A549 (cell line): ENCODE measurements at regions not wholly inside any gene's neighbourhood (a gene's known extent, or its start where the extent isn't known, plus 50 kb on each side); places are given as distances from the start of the nearest gene placed in this dataset.

ENCODE experiments used
- CEBPB ChIP-seq, 2 experiments: fragments of >200 bp in 1 of 2; sonication (Bioruptor Twin) in 1 of 2; formaldehyde crosslinking in 1 of 2; IDR thresholded peaks; 2 replicates each; pipeline ENCODE4 v1.6.1; 2012 to 2016
- EHMT2 ChIP-seq: fragments of 200-600 bp; sonication (generic); IDR thresholded peaks from 2 replicates; pipeline ENCODE4 v1.6.1; 2016; ENCODE audit warnings: antibody characterized with exemption, low read depth, mild to moderate bottlenecking, moderate library complexity
- ESRRA ChIP-seq: fragments of 150-350 bp; IDR thresholded peaks from 2 replicates; pipeline ENCODE4 v1.6.1; 2014; ENCODE audit warnings: mild to moderate bottlenecking, low read length, borderline replicate concordance
- JUNB ChIP-seq: fragments of >200 bp; sonication (Bioruptor Twin); formaldehyde crosslinking; IDR thresholded peaks from 2 replicates; pipeline ENCODE4 v1.6.1; 2016
- POLR2A ChIP-seq: IDR thresholded peaks from 2 replicates; pipeline ENCODE4 v1.6.1; 2012; ENCODE audit warnings: mild to moderate bottlenecking, low read length
- SMC3 ChIP-seq: fragments of >200 bp; sonication (Bioruptor Twin); formaldehyde crosslinking; IDR thresholded peaks from 3 replicates; pipeline ENCODE4 v1.6.1; 2018; ENCODE audit warnings: inconsistent platforms
- SREBF2 ChIP-seq: fragments of 450-650 bp; IDR thresholded peaks from 2 replicates; pipeline ENCODE4 v1.6.1; 2014; ENCODE audit warnings: mild to moderate bottlenecking, moderate library complexity
- TP53 ChIP-seq: fragments of 250-450 bp; sonication (Bioruptor Pico); IDR thresholded peaks from 2 replicates; pipeline ENCODE4 v1.5.0; 2021; ENCODE audit warnings: mild to moderate bottlenecking, moderate library complexity
- ZSCAN20 ChIP-seq: fragments of 250-450 bp; sonication (Bioruptor Pico); IDR thresholded peaks from 2 replicates; pipeline ENCODE4 v1.8.0; 2022; ENCODE audit warnings: mild to moderate bottlenecking, moderate library complexity
- TF ChIP-seq, protein P1 (sequence below): IDR thresholded peaks from 2 replicates; pipeline ENCODE4 v1.6.1; 2012
- TF ChIP-seq, protein P2 (sequence below): fragments of >200 bp; sonication (Bioruptor Twin); formaldehyde crosslinking; IDR thresholded peaks from 3 replicates; pipeline ENCODE4 v1.5.1; 2016
- TF ChIP-seq, protein P3 (sequence below): fragments of >200 bp; sonication (Bioruptor Twin); formaldehyde crosslinking; IDR thresholded peaks from 2 replicates; pipeline ENCODE4 v1.6.1; 2016
- TF ChIP-seq, protein P4 (sequence below): fragments of 250-450 bp; sonication (Bioruptor Pico); IDR thresholded peaks from 2 replicates; pipeline ENCODE4 v1.5.0; 2021; ENCODE audit warnings: mild to moderate bottlenecking, moderate library complexity, borderline replicate concordance

DNA sequence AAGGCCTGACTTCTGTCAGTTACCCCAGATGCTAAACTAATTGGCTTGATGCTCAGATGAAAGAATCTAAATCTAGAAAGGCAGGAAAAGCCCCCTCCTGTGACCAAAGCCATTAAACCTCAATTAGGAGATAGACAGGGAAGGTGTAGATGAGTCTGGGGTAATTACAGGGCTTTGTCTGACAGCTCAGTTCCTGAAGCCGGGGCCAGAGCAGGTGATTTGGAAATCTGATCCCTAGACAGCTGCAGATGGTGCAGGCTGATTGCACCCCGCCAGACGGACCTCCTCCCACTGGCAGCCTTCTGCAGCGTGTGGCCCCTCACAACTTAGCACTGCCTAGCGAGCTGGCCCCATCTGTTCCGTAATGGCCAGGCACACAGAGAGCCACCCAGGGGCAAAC, 395.1 kb downstream of the HLX start:
- TF ChIP-seq POLR2A (no peak), SREBF2 (no peak), JUNB (no peak), TP53 (CRISPR knock-in tag) (no peak), ESRRA (no peak), SMC3 (no peak), EHMT2 (no peak), CEBPB (IDR thresholded peaks at IDR 0.05) (no peak), ZSCAN20 (CRISPR knock-in tag) (no peak)
- TF ChIP-seq, protein P1, sequence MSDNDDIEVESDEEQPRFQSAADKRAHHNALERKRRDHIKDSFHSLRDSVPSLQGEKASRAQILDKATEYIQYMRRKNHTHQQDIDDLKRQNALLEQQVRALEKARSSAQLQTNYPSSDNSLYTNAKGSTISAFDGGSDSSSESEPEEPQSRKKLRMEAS, result no peak
- TF ChIP-seq, protein P2, sequence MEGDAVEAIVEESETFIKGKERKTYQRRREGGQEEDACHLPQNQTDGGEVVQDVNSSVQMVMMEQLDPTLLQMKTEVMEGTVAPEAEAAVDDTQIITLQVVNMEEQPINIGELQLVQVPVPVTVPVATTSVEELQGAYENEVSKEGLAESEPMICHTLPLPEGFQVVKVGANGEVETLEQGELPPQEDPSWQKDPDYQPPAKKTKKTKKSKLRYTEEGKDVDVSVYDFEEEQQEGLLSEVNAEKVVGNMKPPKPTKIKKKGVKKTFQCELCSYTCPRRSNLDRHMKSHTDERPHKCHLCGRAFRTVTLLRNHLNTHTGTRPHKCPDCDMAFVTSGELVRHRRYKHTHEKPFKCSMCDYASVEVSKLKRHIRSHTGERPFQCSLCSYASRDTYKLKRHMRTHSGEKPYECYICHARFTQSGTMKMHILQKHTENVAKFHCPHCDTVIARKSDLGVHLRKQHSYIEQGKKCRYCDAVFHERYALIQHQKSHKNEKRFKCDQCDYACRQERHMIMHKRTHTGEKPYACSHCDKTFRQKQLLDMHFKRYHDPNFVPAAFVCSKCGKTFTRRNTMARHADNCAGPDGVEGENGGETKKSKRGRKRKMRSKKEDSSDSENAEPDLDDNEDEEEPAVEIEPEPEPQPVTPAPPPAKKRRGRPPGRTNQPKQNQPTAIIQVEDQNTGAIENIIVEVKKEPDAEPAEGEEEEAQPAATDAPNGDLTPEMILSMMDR, result no peak
- TF ChIP-seq, protein P3, sequence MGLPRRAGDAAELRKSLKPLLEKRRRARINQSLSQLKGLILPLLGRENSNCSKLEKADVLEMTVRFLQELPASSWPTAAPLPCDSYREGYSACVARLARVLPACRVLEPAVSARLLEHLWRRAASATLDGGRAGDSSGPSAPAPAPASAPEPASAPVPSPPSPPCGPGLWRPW, result no peak
- TF ChIP-seq, protein P4, sequence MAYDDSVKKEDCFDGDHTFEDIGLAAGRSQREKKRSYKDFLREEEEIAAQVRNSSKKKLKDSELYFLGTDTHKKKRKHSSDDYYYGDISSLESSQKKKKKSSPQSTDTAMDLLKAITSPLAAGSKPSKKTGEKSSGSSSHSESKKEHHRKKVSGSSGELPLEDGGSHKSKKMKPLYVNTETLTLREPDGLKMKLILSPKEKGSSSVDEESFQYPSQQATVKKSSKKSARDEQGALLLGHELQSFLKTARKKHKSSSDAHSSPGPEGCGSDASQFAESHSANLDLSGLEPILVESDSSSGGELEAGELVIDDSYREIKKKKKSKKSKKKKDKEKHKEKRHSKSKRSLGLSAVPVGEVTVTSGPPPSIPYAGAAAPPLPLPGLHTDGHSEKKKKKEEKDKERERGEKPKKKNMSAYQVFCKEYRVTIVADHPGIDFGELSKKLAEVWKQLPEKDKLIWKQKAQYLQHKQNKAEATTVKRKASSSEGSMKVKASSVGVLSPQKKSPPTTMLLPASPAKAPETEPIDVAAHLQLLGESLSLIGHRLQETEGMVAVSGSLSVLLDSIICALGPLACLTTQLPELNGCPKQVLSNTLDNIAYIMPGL (CRISPR knock-in tag), result no peak
